ENCODE measurements at regions not wholly inside any gene's neighbourhood (a gene's known extent, or its start where the extent isn't known, plus 50 kb on each side); places are given as distances from the start of the nearest gene placed in this dataset.

GRCh38 chr1:239044829-239045228 is 341.5 kb upstream of the CHRM3 start:
- H3K4me1 ChIP-seq (ENCODE audit: control insufficient read depth, insufficient read depth, low read length) = no peaks in the 10 kb centered on the region
- CTCF ChIA-PET = interaction anchor here (0.7 kb wide), 1 partner anchor 866 kb away, joined by 3 read pairs; no protein-coding TSS in a partner anchor
- TF ChIP-seq AEBP2 (tag by site-specific recombination; IDR thresholded peaks at IDR 0.05; ENCODE audit: borderline replicate concordance) = no peak
- TF ChIP-seq ZNF433 (tag by site-specific recombination; IDR thresholded peaks at IDR 0.05; ENCODE audit: low read depth) = no peak
- TF ChIP-seq ZNF843 (tag by site-specific recombination; IDR thresholded peaks at IDR 0.05) = no peak
- no peak for TF ChIP-seq ZNF157 (tag by site-specific recombination; IDR thresholded peaks at IDR 0.05)
- TF ChIP-seq ZNF423 (tag by site-specific recombination; IDR thresholded peaks at IDR 0.05) = no peak
- TF ChIP-seq KLF7 (tag by site-specific recombination; IDR thresholded peaks at IDR 0.05; ENCODE audit: borderline replicate concordance) = no peak
- no peak for TF ChIP-seq ZNF837 (tag by site-specific recombination; IDR thresholded peaks at IDR 0.05)
- TF ChIP-seq ZNF175 (tag by site-specific recombination; IDR thresholded peaks at IDR 0.05) = no peak
- no peak for TF ChIP-seq ZNF768 (tag by site-specific recombination; IDR thresholded peaks at IDR 0.05)
- TF ChIP-seq ZBTB1 (tag by site-specific recombination; IDR thresholded peaks at IDR 0.05) = no peak
- no peak for TF ChIP-seq ZNF747 (tag by site-specific recombination; IDR thresholded peaks at IDR 0.05)
- TF ChIP-seq ZNF513 (tag by site-specific recombination; IDR thresholded peaks at IDR 0.05) = no peak
- TF ChIP-seq ZNF280D (tag by site-specific recombination; IDR thresholded peaks at IDR 0.05) = no peak
- no peak for TF ChIP-seq ZNF585B (tag by site-specific recombination; IDR thresholded peaks at IDR 0.05)
- no peak for TF ChIP-seq PRDM6 (tag by site-specific recombination; IDR thresholded peaks at IDR 0.05)
- no peak for TF ChIP-seq HIC1 (tag by site-specific recombination; IDR thresholded peaks at IDR 0.05)
- TF ChIP-seq ZNF354C (tag by site-specific recombination; IDR thresholded peaks at IDR 0.05; ENCODE audit: borderline replicate concordance, low read depth) = no peak
- TF ChIP-seq ZNF596 (tag by site-specific recombination; IDR thresholded peaks at IDR 0.05) = no peak
- no peak for TF ChIP-seq ZFP69B (tag by site-specific recombination; IDR thresholded peaks at IDR 0.05)
- TF ChIP-seq ZNF211 (tag by site-specific recombination; IDR thresholded peaks at IDR 0.05; ENCODE audit: low read depth) = no peak
- H3K27ac ChIP-seq (ENCODE audit: extremely low read depth, low read depth, low read length) = no peak overlapping the region
- no peaks in the 10 kb centered on the region for H3K9me3 ChIP-seq (ENCODE audit: control insufficient read depth, insufficient read depth, low read depth, low read length)
- H3K4me3 ChIP-seq (ENCODE audit: low read depth, low read length) = no peak overlapping the region
- POLR2A ChIA-PET = no interaction called here
- no peaks in the 10 kb centered on the region for H3K36me3 ChIP-seq (ENCODE audit: control insufficient read depth in 2 of 2, insufficient read depth in 1 of 2, low read length in 2 of 2)
